IMR-90 (cell line): ENCODE measurements at regions not wholly inside any gene's neighbourhood (a gene's known extent, or its start where the extent isn't known, plus 50 kb on each side); places are given as distances from the start of the nearest gene placed in this dataset.

Source experiments
- ATAC-seq: fragments of 200-7000 bp; cut with Tn5 transposase; 2 replicates; pipeline ENCODE4 v1.9.1; 2020; ENCODE audit warnings: low read depth, mild to moderate bottlenecking, moderate library complexity
- BruUV-seq: library from RNA; stranded (reverse); fragments of 400-500 nt; replicated peaks from 2 replicates; lab custom pipeline; 2021; lab: Mats Ljungman, UMichigan
- CTCF ChIA-PET: fragments of 300-600 bp; formaldehyde crosslinking; extraction: SDS; loops from one replicate; lab custom pipeline; 2021; ENCODE audit warnings: antibody characterized with exemption; lab: Yijun Ruan, JAX
- POLR2A ChIA-PET: fragments of 300-600 bp; sonication (Branson Sonifier 250); formaldehyde crosslinking; loops from one replicate; lab custom pipeline; 2022; ENCODE audit warnings: antibody characterized with exemption; ENCODE audit not compliant: unreplicated experiment; lab: Charles Lee
- DNase-seq: peaks from one replicate; pipeline ENCODE4 v3.0.0; 2013
- H2AFZ ChIP-seq: replicated peaks from 2 replicates; pipeline ENCODE3; 2013; ENCODE audit warnings: low read length, mild to moderate bottlenecking; ENCODE audit not compliant: poor library complexity
- H2AK5ac ChIP-seq: 2 replicates; pipeline ENCODE4 v1.6.1; 2013; ENCODE audit warnings: low read depth, low read length, inconsistent platforms
- H2AK9ac ChIP-seq: replicated peaks from 2 replicates; pipeline ENCODE3; 2013; ENCODE audit warnings: mild to moderate bottlenecking, low read depth, low read length, moderate library complexity; ENCODE audit not compliant: poor library complexity
- H2BK120ac ChIP-seq: 2 replicates; pipeline ENCODE4 v1.6.1; 2013; ENCODE audit warnings: low read depth, low read length, inconsistent platforms
- H2BK15ac ChIP-seq: 3 replicates; pipeline ENCODE4 v1.6.1; 2013; ENCODE audit warnings: low read depth, low read length, inconsistent platforms
- H2BK20ac ChIP-seq: 2 replicates; pipeline ENCODE4 v1.6.1; 2013; ENCODE audit warnings: low read depth, mild to moderate bottlenecking, inconsistent platforms, low read length, moderate library complexity
- H2BK5ac ChIP-seq: 2 replicates; pipeline ENCODE4 v1.6.1; 2013; ENCODE audit warnings: mild to moderate bottlenecking, low read depth, low read length, inconsistent platforms; ENCODE audit not compliant: poor library complexity, severe bottlenecking
- H3K14ac ChIP-seq: replicated peaks from 2 replicates; pipeline ENCODE4 v1.6.1; 2013; ENCODE audit warnings: low read depth, low read length, inconsistent platforms
- H3K18ac ChIP-seq: 2 replicates; pipeline ENCODE4 v1.6.1; 2013; ENCODE audit warnings: low read depth, low read length, control low read depth
- H3K23ac ChIP-seq: 2 replicates; pipeline ENCODE4 v1.6.1; 2013; ENCODE audit warnings: low read depth, low read length, inconsistent platforms
- H3K27ac ChIP-seq: 2 replicates; pipeline ENCODE4 v1.5.1; 2013; ENCODE audit warnings: mild to moderate bottlenecking, control low read depth, low read length; ENCODE audit not compliant: insufficient read depth
- H3K27me3 ChIP-seq: 2 replicates; pipeline ENCODE4 v1.6.1; 2013; ENCODE audit warnings: low read length; ENCODE audit not compliant: control insufficient read depth, insufficient read depth
- H3K36me3 ChIP-seq: 2 replicates; pipeline ENCODE4 v1.6.1; 2013; ENCODE audit warnings: low read length, mixed read lengths; ENCODE audit not compliant: control insufficient read depth, insufficient read depth
- H3K4ac ChIP-seq: 2 replicates; pipeline ENCODE4 v1.6.1; 2013; ENCODE audit warnings: low read depth, low read length, inconsistent platforms
- H3K4me1 ChIP-seq: 2 replicates; pipeline ENCODE4 v1.6.1; 2013; ENCODE audit warnings: low read length, mixed read lengths; ENCODE audit not compliant: control insufficient read depth, insufficient read depth
- H3K4me2 ChIP-seq: 2 replicates; pipeline ENCODE4 v1.6.1; 2013; ENCODE audit warnings: low read depth, mild to moderate bottlenecking, control low read depth, low read length, moderate library complexity
- H3K4me3 ChIP-seq: 2 replicates; pipeline ENCODE4 v1.5.1; 2013; ENCODE audit warnings: low read depth, mild to moderate bottlenecking, control low read depth, low read length, moderate library complexity; ENCODE audit not compliant: insufficient read depth
- H3K56ac ChIP-seq: 2 replicates; pipeline ENCODE4 v1.6.1; 2013; ENCODE audit warnings: low read length, inconsistent platforms; ENCODE audit not compliant: insufficient read depth; ENCODE audit errors: extremely low read depth
- H3K79me1 ChIP-seq, 2 experiments: 2 replicates each; pipeline ENCODE4 v1.6.1; 2013; ENCODE audit warnings: low read length in 2 of 2, inconsistent platforms in 1 of 2, low read depth in 1 of 2
- H3K9ac ChIP-seq: 2 replicates; pipeline ENCODE4 v1.6.1; 2013; ENCODE audit warnings: low read depth, low read length, control low read depth
- H3K9me1 ChIP-seq: 2 replicates; pipeline ENCODE4 v1.6.1; 2013; ENCODE audit warnings: low read length, inconsistent platforms; ENCODE audit not compliant: insufficient read depth
- H3K9me3 ChIP-seq: 2 replicates; pipeline ENCODE4 v1.6.1; 2013; ENCODE audit warnings: low read length; ENCODE audit not compliant: control insufficient read depth, insufficient read depth
- H4K20me1 ChIP-seq: 2 replicates; pipeline ENCODE4 v1.6.1; 2013; ENCODE audit warnings: low read length, inconsistent platforms; ENCODE audit not compliant: insufficient read depth
- H4K5ac ChIP-seq: 2 replicates; pipeline ENCODE4 v1.6.1; 2013; ENCODE audit warnings: mild to moderate bottlenecking, low read depth, low read length, control low read depth
- H4K8ac ChIP-seq, 2 experiments: 2 replicates each; pipeline ENCODE4 v1.6.1; 2013; ENCODE audit warnings: low read depth in 2 of 2, low read length in 2 of 2, control low read depth in 1 of 2, inconsistent platforms in 1 of 2
- H4K91ac ChIP-seq: 2 replicates; pipeline ENCODE4 v1.6.1; 2013; ENCODE audit warnings: low read depth, low read length, inconsistent platforms; ENCODE audit not compliant: insufficient read depth
- FOS ChIP-seq: fragments of 150-350 bp; IDR thresholded peaks from 2 replicates; pipeline ENCODE4 v1.6.1; 2016; ENCODE audit warnings: low read depth, low read length
- MAZ ChIP-seq: IDR thresholded peaks from 2 replicates; pipeline ENCODE4 v1.6.1; 2012; ENCODE audit warnings: low read depth, mild to moderate bottlenecking, low read length, improper control_type of control experiment, moderate library complexity, borderline replicate concordance
- NFE2L2 ChIP-seq: fragments of 150-350 bp; IDR thresholded peaks from 2 replicates; pipeline ENCODE4 v1.6.1; 2016; ENCODE audit warnings: low read depth, mild to moderate bottlenecking, low read length
- RAD21 ChIP-seq: IDR thresholded peaks from 2 replicates; pipeline ENCODE4 v1.6.1; 2012; ENCODE audit warnings: low read length, improper control_type of control experiment
- WGBS, 2 experiments: methylation state at CpG; one replicate each; pipeline versions ENCODE4 v1.1.5 to v1.1.7; 2013; ENCODE audit warnings: missing lambda C conversion rate in 2 of 2; ENCODE audit not compliant: insufficient read length in 1 of 2; ENCODE audit errors: extremely low coverage in 2 of 2; 5-methylcytosine and 5-hydroxymethylcytosine counted together
- dilution Hi-C: fragments of 300-500 bp; cut with HindIII; formaldehyde crosslinking; loops from one replicate; pipeline ENCODE4 v1.14.3; 2018; ENCODE audit warnings: low sequenced_read_pairs; ENCODE audit not compliant: unreplicated experiment
- in situ Hi-C: fragments of 300-500 bp; cut with MboI; formaldehyde crosslinking; loops from 3 replicates; pipeline ENCODE4 v1.14.3; 2019; ENCODE audit warnings: low sequenced_read_pairs, inconsistent platforms, mixed read lengths
- intact Hi-C: fragments of 100-400 bp; cut with micrococcal nuclease; formaldehyde crosslinking; loops from 2 replicates; pipeline ENCODE4 v1.10.0; 2022

DNA sequence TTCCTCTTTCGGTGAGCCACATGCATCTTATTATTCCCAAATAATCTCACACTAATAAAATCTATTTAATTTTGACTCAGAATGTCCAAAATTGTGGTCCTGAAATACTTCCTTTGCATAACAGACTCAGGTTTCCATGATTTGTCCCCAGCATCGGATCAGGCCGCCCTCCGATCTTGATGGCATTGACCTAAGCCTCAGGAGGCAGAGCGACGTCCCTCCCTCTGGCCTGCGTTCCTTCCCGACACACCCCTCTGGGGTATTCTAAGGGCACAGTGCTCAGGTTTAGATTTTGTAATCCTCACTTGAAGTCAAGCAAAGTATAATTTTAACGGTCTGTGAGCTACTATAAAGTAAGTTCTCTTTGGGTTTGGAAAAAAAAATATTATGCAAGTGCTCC, 857.7 kb downstream of the GALR1 start:
- H4K91ac ChIP-seq, result no peak overlapping the region
- no peak overlapping the region for H2AK5ac ChIP-seq
- intact Hi-C loops (no loop called here), dilution Hi-C loops (no loop called here), in situ Hi-C loops (no loop called here)
- H3K9me1 ChIP-seq, result no peaks in the 10 kb centered on the region
- H2BK5ac ChIP-seq, result no peak overlapping the region
- no peak overlapping the region for H2BK120ac ChIP-seq
- H2BK15ac ChIP-seq, result no peak overlapping the region
- no peak for ATAC-seq
- no peak overlapping the region for H3K9ac ChIP-seq
- 76% methylated on average over 5 of the region's 9 CpGs; no CpG with 5 or more reads in 1 of the 2 experiments for WGBS, 2 experiments
- POLR2A ChIA-PET, result no interaction called here
- no peak overlapping the region for H3K4me2 ChIP-seq
- no peak overlapping the region for H3K14ac ChIP-seq
- H3K4ac ChIP-seq, result no peak overlapping the region
- BruUV-seq, result no TSS peak
- peaks cover 36% of the 10 kb centered on the region for H3K9me3 ChIP-seq
- no peaks in the 10 kb centered on the region for H3K36me3 ChIP-seq
- no peak overlapping the region for H2BK20ac ChIP-seq
- H3K4me1 ChIP-seq, result no peaks in the 10 kb centered on the region
- H4K20me1 ChIP-seq, result no peaks in the 10 kb centered on the region
- no peak overlapping the region for H2AK9ac ChIP-seq
- no peak overlapping the region for H2AFZ ChIP-seq
- H3K4me3 ChIP-seq, result no peak overlapping the region
- no peak overlapping the region for H3K23ac ChIP-seq
- no peaks in the 10 kb centered on the region for H3K27me3 ChIP-seq
- H4K8ac ChIP-seq, result no peak overlapping the region
- TF ChIP-seq RAD21 (no peak), NFE2L2 (no peak), FOS (no peak), MAZ (no peak)
- H3K56ac ChIP-seq, result no peak overlapping the region
- H3K27ac ChIP-seq, result no peak overlapping the region
- H4K5ac ChIP-seq, result no peak overlapping the region
- DNase-seq, result no peak
- H3K18ac ChIP-seq, result no peak overlapping the region
- H3K79me1 ChIP-seq, result no peaks in the 10 kb centered on the region
- CTCF ChIA-PET, result no interaction called here
